ENCODE measurements at regions not wholly inside any gene's neighbourhood (a gene's known extent, or its start where the extent isn't known, plus 50 kb on each side); places are given as distances from the start of the nearest gene placed in this dataset.

DNA sequence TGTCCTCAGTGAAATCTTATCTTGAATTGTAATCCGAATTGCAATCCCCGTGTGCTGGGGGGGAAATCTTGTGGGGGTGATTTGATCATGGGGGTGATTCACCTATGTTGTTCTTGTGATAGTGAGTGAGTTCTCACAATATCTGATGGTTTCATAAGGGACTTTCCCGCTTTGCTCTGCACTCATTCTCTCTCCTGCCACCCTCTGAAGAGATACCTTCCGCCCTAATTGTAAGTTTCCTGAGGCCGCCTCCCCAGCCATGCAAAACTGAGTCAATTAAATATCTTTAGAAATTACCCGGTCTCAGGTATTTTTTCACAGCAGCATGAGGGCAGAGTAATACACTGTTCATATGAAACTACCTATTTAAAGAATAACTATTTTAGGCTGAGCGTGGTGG, 304.1 kb upstream of the EPHA6 start:
- H3K9me3 ChIP-seq (replicated peaks; ENCODE audit: insufficient read depth, low read length): no peaks in the 10 kb centered on the region
- no peaks in the 10 kb centered on the region for H3K27me3 ChIP-seq (replicated peaks; ENCODE audit: insufficient read depth, low read length)
- H3K9me2 ChIP-seq (replicated peaks; ENCODE audit: insufficient read depth, low read length): no peaks in the 10 kb centered on the region
- H3K36me3 ChIP-seq (replicated peaks; ENCODE audit: insufficient read depth, low read length): no peaks in the 10 kb centered on the region
- no peak overlapping the region for H3K9ac ChIP-seq (ENCODE audit: low read length)
- TF ChIP-seq EZH2phosphoT487 (IDR thresholded peaks at IDR 0.05; ENCODE audit: low read length) (no peak), EZH2 (optimal IDR thresholded peaks at IDR 0.05; ENCODE audit: low read depth, low read length) (no peak), CTCF (IDR thresholded peaks at IDR 0.05; ENCODE audit: low read length) (no peak)
- no peak for DNase-seq
- no peaks in the 10 kb centered on the region for H3K79me2 ChIP-seq (ENCODE audit: low read length)
- H3K4me2 ChIP-seq (ENCODE audit: low read depth, low read length): no peak overlapping the region
- no peak overlapping the region for H2AFZ ChIP-seq (ENCODE audit: low read length)
- H3F3A ChIP-seq (ENCODE audit: insufficient read depth, low read length): no peaks in the 10 kb centered on the region
- H3K4me3 ChIP-seq (ENCODE audit: low read length): no peak overlapping the region
- no peaks in the 10 kb centered on the region for H3K4me1 ChIP-seq (ENCODE audit: low read length)
- no peaks in the 10 kb centered on the region for H4K20me1 ChIP-seq (ENCODE audit: insufficient read depth, low read length)
- no peak overlapping the region for H3K27ac ChIP-seq (ENCODE audit: low read length)

GRCh38 chr3:96537165-96537564, 277.2 kb upstream of the EPHA6 start:
- Histone ChIP-seq H3K4me3 (ENCODE audit: low read length) (no peak overlapping the region), H3K79me2 (ENCODE audit: low read length) (no peaks in the 10 kb centered on the region), H3K27ac (ENCODE audit: low read length) (no peak overlapping the region), H3K27me3 (replicated peaks; ENCODE audit: insufficient read depth, low read length) (no peaks in the 10 kb centered on the region), H3K4me2 (ENCODE audit: low read depth, low read length) (no peak overlapping the region), H3K9ac (ENCODE audit: low read length) (no peak overlapping the region), H3K36me3 (replicated peaks; ENCODE audit: insufficient read depth, low read length) (no peaks in the 10 kb centered on the region), H3K4me1 (ENCODE audit: low read length) (no peaks in the 10 kb centered on the region), H3F3A (ENCODE audit: insufficient read depth, low read length) (no peaks in the 10 kb centered on the region), H2AFZ (ENCODE audit: low read length) (no peak overlapping the region), H3K9me3 (replicated peaks; ENCODE audit: insufficient read depth, low read length) (no peaks in the 10 kb centered on the region), H3K9me2 (replicated peaks; ENCODE audit: insufficient read depth, low read length) (no peaks in the 10 kb centered on the region), H4K20me1 (ENCODE audit: insufficient read depth, low read length) (no peaks in the 10 kb centered on the region)
- DNase-seq: no peak
- no peak for TF ChIP-seq EZH2phosphoT487 (IDR thresholded peaks at IDR 0.05; ENCODE audit: low read length)
- no peak for TF ChIP-seq EZH2 (optimal IDR thresholded peaks at IDR 0.05; ENCODE audit: low read depth, low read length)
- no peak for TF ChIP-seq CTCF (IDR thresholded peaks at IDR 0.05; ENCODE audit: low read length)

DNA sequence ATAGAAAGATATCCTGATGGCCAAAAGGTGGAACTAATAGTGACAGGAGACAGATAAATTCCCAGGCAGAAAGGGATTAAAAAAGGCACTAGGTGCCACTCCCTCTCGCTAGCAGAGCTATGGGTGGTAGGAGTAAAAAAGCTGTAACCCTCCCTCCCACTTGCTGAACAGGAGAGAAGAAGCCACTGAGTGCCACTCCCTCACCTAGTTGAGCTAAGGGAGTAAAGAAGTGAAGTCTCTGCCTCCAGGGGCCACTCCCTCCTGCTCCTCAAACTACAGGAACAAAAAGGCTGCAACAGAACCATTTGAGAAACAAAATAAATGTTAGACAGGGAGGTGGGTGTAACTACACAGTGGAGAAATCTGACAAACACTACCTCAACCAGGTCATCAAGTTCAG, 276.2 kb upstream of the EPHA6 start:
- Histone ChIP-seq H4K20me1 (ENCODE audit: insufficient read depth, low read length) (no peaks in the 10 kb centered on the region), H3K4me1 (ENCODE audit: low read length) (no peaks in the 10 kb centered on the region), H3K9ac (ENCODE audit: low read length) (no peak overlapping the region), H3K9me2 (replicated peaks; ENCODE audit: insufficient read depth, low read length) (no peaks in the 10 kb centered on the region), H3K27me3 (replicated peaks; ENCODE audit: insufficient read depth, low read length) (no peaks in the 10 kb centered on the region), H3K4me2 (ENCODE audit: low read depth, low read length) (no peak overlapping the region), H3F3A (ENCODE audit: insufficient read depth, low read length) (no peaks in the 10 kb centered on the region), H3K27ac (ENCODE audit: low read length) (no peak overlapping the region), H3K4me3 (ENCODE audit: low read length) (no peak overlapping the region), H3K79me2 (ENCODE audit: low read length) (no peaks in the 10 kb centered on the region), H2AFZ (ENCODE audit: low read length) (no peak overlapping the region), H3K9me3 (replicated peaks; ENCODE audit: insufficient read depth, low read length) (no peaks in the 10 kb centered on the region), H3K36me3 (replicated peaks; ENCODE audit: insufficient read depth, low read length) (no peaks in the 10 kb centered on the region)
- no peak for DNase-seq
- TF ChIP-seq CTCF (IDR thresholded peaks at IDR 0.05; ENCODE audit: low read length): no peak
- no peak for TF ChIP-seq EZH2phosphoT487 (IDR thresholded peaks at IDR 0.05; ENCODE audit: low read length)
- no peak for TF ChIP-seq EZH2 (optimal IDR thresholded peaks at IDR 0.05; ENCODE audit: low read depth, low read length)

Measured in MM.1S (cell line).